KMS-11 (cell line): ENCODE measurements at regions not wholly inside any gene's neighbourhood (a gene's known extent, or its start where the extent isn't known, plus 50 kb on each side); places are given as distances from the start of the nearest gene placed in this dataset.

Experiments used
- H2AFZ ChIP-seq: fragments of 200-600 bp; sonication (generic); 2 replicates; pipeline ENCODE4 v1.6.1; 2016; ENCODE audit warnings: antibody characterized with exemption, mixed run types, low read depth
- H3K27ac ChIP-seq: fragments of 200-600 bp; sonication (generic); 2 replicates; pipeline ENCODE4 v1.6.1; 2016; ENCODE audit warnings: mild to moderate bottlenecking, mixed run types
- H3K27me3 ChIP-seq: fragments of 200-600 bp; sonication (generic); 2 replicates; pipeline ENCODE4 v1.6.1; 2017; ENCODE audit warnings: mild to moderate bottlenecking, low read depth, mixed run types, moderate library complexity; ENCODE audit not compliant: insufficient read depth
- H3K36me3 ChIP-seq: fragments of 200-600 bp; sonication (generic); 2 replicates; pipeline ENCODE4 v1.6.1; 2017; ENCODE audit warnings: mild to moderate bottlenecking, mixed run types; ENCODE audit not compliant: insufficient read depth
- H3K4me1 ChIP-seq: fragments of 200-600 bp; sonication (generic); 2 replicates; pipeline ENCODE4 v1.6.1; 2016; ENCODE audit warnings: mild to moderate bottlenecking, low read depth, mixed run types; ENCODE audit not compliant: poor library complexity, severe bottlenecking
- H3K4me2 ChIP-seq: fragments of 200-600 bp; sonication (generic); 2 replicates; pipeline ENCODE4 v1.7.0; 2016; ENCODE audit warnings: mild to moderate bottlenecking, mixed run types
- H3K4me3 ChIP-seq: fragments of 200-600 bp; sonication (generic); IDR thresholded peaks from 2 replicates; pipeline ENCODE4 v1.6.1; 2017; ENCODE audit warnings: low read depth, low read length, mixed read lengths; ENCODE audit not compliant: insufficient read depth
- H3K79me2 ChIP-seq: fragments of 200-600 bp; sonication (generic); 2 replicates; pipeline ENCODE4 v1.6.1; 2016; ENCODE audit warnings: low read depth, mixed run types; ENCODE audit not compliant: insufficient read depth
- H3K9ac ChIP-seq: fragments of 200-600 bp; sonication (generic); 2 replicates; pipeline ENCODE4 v1.6.1; 2016; ENCODE audit warnings: mild to moderate bottlenecking, mixed run types
- H4K20me1 ChIP-seq: fragments of 200-600 bp; sonication (generic); 2 replicates; pipeline ENCODE4 v1.6.1; 2016; ENCODE audit warnings: mild to moderate bottlenecking, mixed run types; ENCODE audit not compliant: insufficient read depth
- TF ChIP-seq, protein P1 (sequence below): fragments of 200-600 bp; sonication (generic); conservative IDR thresholded peaks from 2 replicates; pipeline ENCODE4 v1.6.1; 2017; ENCODE audit warnings: low read depth, mild to moderate bottlenecking, antibody characterized with exemption, low read length, moderate library complexity, mixed read lengths

DNA sequence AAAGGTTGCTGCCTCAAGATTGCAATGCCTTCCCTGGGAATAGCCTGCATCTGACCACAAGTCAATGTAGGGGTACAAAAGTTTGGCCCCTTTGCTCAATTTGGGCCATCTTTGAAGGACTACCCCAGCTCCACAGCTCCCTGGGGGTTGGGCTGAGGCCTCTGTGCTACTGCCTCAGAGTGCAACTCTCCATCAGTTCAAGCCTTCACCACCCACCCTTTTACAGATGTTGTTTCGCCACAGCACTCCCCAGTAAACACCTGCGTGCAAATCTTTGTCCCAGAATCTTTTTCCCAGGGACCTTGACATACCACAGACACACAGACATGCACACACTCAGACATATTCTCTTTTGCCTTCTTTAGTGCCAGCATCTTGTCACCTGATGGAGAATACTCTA is 66.0 kb upstream of the ANKRD1 start:
- H3K4me2 ChIP-seq, result no peak overlapping the region
- no peak overlapping the region for H3K27ac ChIP-seq
- no peak overlapping the region for H2AFZ ChIP-seq
- no peaks in the 10 kb centered on the region for H3K79me2 ChIP-seq
- H3K36me3 ChIP-seq, result no peaks in the 10 kb centered on the region
- H3K9ac ChIP-seq, result no peak overlapping the region
- no peaks in the 10 kb centered on the region for H3K27me3 ChIP-seq
- peaks cover 7% of the 10 kb centered on the region for H3K4me1 ChIP-seq
- H3K4me3 ChIP-seq, result no peak overlapping the region
- no peaks in the 10 kb centered on the region for H4K20me1 ChIP-seq
- TF ChIP-seq, protein P1, sequence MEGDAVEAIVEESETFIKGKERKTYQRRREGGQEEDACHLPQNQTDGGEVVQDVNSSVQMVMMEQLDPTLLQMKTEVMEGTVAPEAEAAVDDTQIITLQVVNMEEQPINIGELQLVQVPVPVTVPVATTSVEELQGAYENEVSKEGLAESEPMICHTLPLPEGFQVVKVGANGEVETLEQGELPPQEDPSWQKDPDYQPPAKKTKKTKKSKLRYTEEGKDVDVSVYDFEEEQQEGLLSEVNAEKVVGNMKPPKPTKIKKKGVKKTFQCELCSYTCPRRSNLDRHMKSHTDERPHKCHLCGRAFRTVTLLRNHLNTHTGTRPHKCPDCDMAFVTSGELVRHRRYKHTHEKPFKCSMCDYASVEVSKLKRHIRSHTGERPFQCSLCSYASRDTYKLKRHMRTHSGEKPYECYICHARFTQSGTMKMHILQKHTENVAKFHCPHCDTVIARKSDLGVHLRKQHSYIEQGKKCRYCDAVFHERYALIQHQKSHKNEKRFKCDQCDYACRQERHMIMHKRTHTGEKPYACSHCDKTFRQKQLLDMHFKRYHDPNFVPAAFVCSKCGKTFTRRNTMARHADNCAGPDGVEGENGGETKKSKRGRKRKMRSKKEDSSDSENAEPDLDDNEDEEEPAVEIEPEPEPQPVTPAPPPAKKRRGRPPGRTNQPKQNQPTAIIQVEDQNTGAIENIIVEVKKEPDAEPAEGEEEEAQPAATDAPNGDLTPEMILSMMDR, result no peak

DNA sequence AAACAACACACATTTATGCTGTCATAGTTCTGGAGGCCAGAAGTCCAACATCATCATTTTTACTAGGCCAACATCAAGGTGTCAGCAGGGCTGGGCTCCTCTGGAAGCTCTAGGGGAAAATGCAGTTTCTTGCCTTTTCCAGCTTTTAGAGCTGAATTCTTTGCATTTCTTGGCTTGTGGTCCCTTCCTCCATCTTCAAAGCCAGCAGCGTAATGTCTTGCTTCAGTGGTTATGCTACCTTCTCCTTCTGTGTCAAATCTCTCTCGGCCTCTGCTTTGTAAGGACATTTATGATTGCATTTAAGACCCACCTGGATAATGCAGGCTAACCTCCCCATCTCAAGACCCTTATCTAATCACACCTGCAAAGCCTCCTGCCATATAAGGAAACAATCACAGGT is 66.5 kb upstream of the ANKRD1 start:
- TF ChIP-seq, protein P1, result no peak
- no peak overlapping the region for H2AFZ ChIP-seq
- no peaks in the 10 kb centered on the region for H4K20me1 ChIP-seq
- no peaks in the 10 kb centered on the region for H3K27me3 ChIP-seq
- H3K27ac ChIP-seq, result no peak overlapping the region
- H3K36me3 ChIP-seq, result no peaks in the 10 kb centered on the region
- no peaks in the 10 kb centered on the region for H3K79me2 ChIP-seq
- H3K4me2 ChIP-seq, result no peak overlapping the region
- no peak overlapping the region for H3K4me3 ChIP-seq
- peaks cover 12% of the 10 kb centered on the region for H3K4me1 ChIP-seq
- no peak overlapping the region for H3K9ac ChIP-seq

DNA sequence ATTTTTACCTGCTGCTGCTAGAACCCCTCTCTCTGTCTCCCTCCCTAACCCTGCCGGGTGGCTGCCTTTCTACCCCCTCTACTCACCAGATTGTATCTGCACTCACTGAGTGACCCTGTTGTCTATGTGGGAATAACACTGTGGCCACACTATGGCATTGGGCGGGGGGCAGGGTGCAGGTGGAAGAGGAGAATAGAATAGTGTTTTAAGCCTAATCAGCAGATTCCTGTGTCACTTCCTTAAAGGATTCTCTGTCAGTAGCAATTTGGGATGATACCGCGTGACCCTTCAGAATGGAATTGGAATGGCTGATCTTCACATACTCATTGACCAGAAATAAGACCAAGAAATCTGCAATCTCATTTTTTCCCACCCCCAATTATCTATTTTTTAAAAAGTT is 67.1 kb upstream of the ANKRD1 start:
- no peak overlapping the region for H3K9ac ChIP-seq
- H3K4me3 ChIP-seq, result no peak overlapping the region
- H3K79me2 ChIP-seq, result no peaks in the 10 kb centered on the region
- H2AFZ ChIP-seq, result no peak overlapping the region
- no peaks in the 10 kb centered on the region for H4K20me1 ChIP-seq
- no peak overlapping the region for H3K27ac ChIP-seq
- H3K27me3 ChIP-seq, result no peaks in the 10 kb centered on the region
- H3K4me2 ChIP-seq, result no peak overlapping the region
- H3K4me1 ChIP-seq, result peaks cover 19% of the 10 kb centered on the region
- H3K36me3 ChIP-seq, result no peaks in the 10 kb centered on the region
- TF ChIP-seq, protein P1, result no peak

DNA sequence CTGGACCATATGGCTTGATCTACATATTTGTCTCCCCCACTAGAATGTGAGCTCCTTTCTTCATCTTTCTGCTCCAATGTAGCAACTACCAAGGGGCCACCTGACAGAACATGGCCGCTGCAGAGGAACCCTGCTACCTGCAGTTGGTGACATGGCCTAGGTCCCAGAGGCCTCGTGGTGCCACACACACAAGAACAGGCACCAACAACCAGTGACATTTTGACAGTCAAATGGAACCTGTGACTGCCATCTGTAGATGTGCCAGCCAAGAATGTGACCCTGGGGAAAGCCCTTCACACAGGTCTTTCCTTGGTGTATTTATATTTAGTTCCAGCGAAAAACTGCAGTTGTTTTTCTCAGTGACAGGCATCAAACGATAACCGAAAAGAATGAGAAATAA is 67.9 kb upstream of the ANKRD1 start:
- no peaks in the 10 kb centered on the region for H3K79me2 ChIP-seq
- no peak overlapping the region for H3K9ac ChIP-seq
- TF ChIP-seq, protein P1, result no peak
- H3K4me3 ChIP-seq, result no peak overlapping the region
- H4K20me1 ChIP-seq, result no peaks in the 10 kb centered on the region
- no peaks in the 10 kb centered on the region for H3K27me3 ChIP-seq
- H3K27ac ChIP-seq, result no peak overlapping the region
- H3K4me1 ChIP-seq, result peaks cover 26% of the 10 kb centered on the region
- no peaks in the 10 kb centered on the region for H3K36me3 ChIP-seq
- H3K4me2 ChIP-seq, result no peak overlapping the region
- no peak overlapping the region for H2AFZ ChIP-seq
